GM12892 (cell line): ENCODE measurements at regions not wholly inside any gene's neighbourhood (a gene's known extent, or its start where the extent isn't known, plus 50 kb on each side); places are given as distances from the start of the nearest gene placed in this dataset.

ENCODE experiments used
- POLR2A ChIP-seq: IDR thresholded peaks from 2 replicates; pipeline ENCODE4 v1.6.1; 2011; ENCODE audit warnings: low read depth, low read length, control low read depth
- POLR2AphosphoS5 ChIP-seq: IDR thresholded peaks from 2 replicates; pipeline ENCODE4 v1.6.1; 2011; ENCODE audit warnings: low read depth, low read length, control low read depth

- TF ChIP-seq POLR2AphosphoS5 (no peak), POLR2A (no peak)
Observed at GRCh38 chrX:30971774-30972603, 82.9 kb upstream of the TAB3 start.
